ENCODE measurements at regions not wholly inside any gene's neighbourhood (a gene's known extent, or its start where the extent isn't known, plus 50 kb on each side); places are given as distances from the start of the nearest gene placed in this dataset.

DNA sequence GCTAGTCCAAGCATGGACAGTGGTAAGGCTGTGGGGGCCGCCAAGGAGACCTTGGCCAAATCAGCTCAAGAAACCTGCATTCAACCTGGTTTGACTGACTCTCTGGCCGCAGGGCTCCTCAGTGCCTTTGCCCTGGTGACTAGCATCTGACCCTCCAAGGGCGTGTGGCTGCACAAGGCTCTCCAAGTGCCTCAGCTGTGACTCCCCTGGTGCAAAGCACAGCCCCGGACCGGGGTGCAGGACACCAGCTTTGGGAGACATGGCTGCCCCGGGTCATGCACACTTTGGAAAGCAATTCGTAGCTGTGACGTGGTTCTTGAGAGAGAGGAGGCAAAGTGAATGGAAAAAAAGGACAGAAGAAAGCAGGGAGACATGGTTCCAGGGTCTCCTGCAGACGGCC lies 245.2 kb upstream of the IRX2 start:
- H3K27ac ChIP-seq (ENCODE audit: low read depth in 1 of 2, low read length in 2 of 2) = no peak overlapping the region
- no peaks in the 10 kb centered on the region for H3K27me3 ChIP-seq (ENCODE audit: control insufficient read depth in 2 of 2, insufficient read depth in 2 of 2, low read length in 2 of 2)
- Mint-ChIP-seq H3K36me3 (no peaks in the 10 kb centered on the region), H3K9me3 (peaks cover 1 to 30% (median 9%) of the 10 kb centered on the region in 7 donors), H3K27ac (no peak overlapping the region), H3K4me3 (no peak overlapping the region), H3K27me3 (ENCODE audit: low read depth in 3 of 3) (peaks cover 0 to 2% (median 0%) of the 10 kb centered on the region in 3 donors), H3K4me1 (no peaks in the 10 kb centered on the region)
- no peak overlapping the region for H3K9ac ChIP-seq (ENCODE audit: insufficient read depth, low read length, poor library complexity, severe bottlenecking)
- H3K9me3 ChIP-seq (replicated peaks in 1 of 2; ENCODE audit: control insufficient read depth in 1 of 2, insufficient read depth in 1 of 2, low read length in 2 of 2) = peaks cover 2 to 40% of the 10 kb centered on the region in 2 donors
- H3K4me1 ChIP-seq (ENCODE audit: control insufficient read depth in 1 of 2, insufficient read depth in 2 of 2, low read length in 2 of 2) = no peaks in the 10 kb centered on the region
- intact Hi-C loops (cut with micrococcal nuclease) = no loop called here
- 85% methylated on average over 7 of the region's 9 CpGs for WGBS (ENCODE audit: insufficient coverage)
- no peak overlapping the region for H3K4me3 ChIP-seq (replicated peaks in 1 of 3; ENCODE audit: low read depth in 2 of 3, low read length in 3 of 3)
- TF ChIP-seq, protein P1, sequence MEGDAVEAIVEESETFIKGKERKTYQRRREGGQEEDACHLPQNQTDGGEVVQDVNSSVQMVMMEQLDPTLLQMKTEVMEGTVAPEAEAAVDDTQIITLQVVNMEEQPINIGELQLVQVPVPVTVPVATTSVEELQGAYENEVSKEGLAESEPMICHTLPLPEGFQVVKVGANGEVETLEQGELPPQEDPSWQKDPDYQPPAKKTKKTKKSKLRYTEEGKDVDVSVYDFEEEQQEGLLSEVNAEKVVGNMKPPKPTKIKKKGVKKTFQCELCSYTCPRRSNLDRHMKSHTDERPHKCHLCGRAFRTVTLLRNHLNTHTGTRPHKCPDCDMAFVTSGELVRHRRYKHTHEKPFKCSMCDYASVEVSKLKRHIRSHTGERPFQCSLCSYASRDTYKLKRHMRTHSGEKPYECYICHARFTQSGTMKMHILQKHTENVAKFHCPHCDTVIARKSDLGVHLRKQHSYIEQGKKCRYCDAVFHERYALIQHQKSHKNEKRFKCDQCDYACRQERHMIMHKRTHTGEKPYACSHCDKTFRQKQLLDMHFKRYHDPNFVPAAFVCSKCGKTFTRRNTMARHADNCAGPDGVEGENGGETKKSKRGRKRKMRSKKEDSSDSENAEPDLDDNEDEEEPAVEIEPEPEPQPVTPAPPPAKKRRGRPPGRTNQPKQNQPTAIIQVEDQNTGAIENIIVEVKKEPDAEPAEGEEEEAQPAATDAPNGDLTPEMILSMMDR (IDR thresholded peaks at IDR 0.05) = no peak
- no peaks in the 10 kb centered on the region for H3K36me3 ChIP-seq (replicated peaks in 1 of 2; ENCODE audit: control insufficient read depth in 1 of 2, insufficient read depth in 2 of 2, low read length in 2 of 2)
- no peaks in the 10 kb centered on the region for H3K79me2 ChIP-seq (ENCODE audit: insufficient read depth, low read length)
- H4K20me1 ChIP-seq (ENCODE audit: insufficient read depth, low read length) = no peaks in the 10 kb centered on the region
- no peak overlapping the region for H2AFZ ChIP-seq (ENCODE audit: insufficient read depth, low read depth, low read length, poor library complexity, severe bottlenecking)
- no peak overlapping the region for H3K4me2 ChIP-seq (replicated peaks; ENCODE audit: extremely low read depth, low read length, poor library complexity, severe bottlenecking)
- DNase-seq = no peak

DNA sequence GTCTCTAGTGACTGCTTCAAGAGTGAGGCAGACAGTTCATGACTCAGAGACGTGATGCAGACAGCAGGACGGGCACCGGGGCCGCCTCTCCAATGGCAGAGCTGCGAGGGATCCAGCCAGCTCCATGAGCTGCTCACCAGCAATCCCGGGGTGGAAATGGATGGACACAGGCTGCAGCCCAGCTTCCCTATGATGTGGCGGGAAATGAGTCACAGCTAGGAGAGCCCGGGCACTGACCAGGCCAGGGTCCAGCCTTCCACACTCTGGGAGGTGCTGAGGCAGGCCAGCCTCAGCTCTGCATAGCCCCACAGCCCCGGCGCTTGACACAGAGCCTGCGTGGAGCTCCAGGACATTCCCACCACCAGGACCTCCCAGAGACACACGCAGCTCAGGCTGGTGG lies 244.8 kb upstream of the IRX2 start:
- Mint-ChIP-seq H3K27ac (no peak overlapping the region), H3K36me3 (no peaks in the 10 kb centered on the region), H3K9me3 (peaks cover 1 to 29% (median 9%) of the 10 kb centered on the region in 7 donors), H3K4me3 (no peak overlapping the region), H3K4me1 (no peaks in the 10 kb centered on the region), H3K27me3 (ENCODE audit: low read depth in 3 of 3) (peaks cover 0 to 2% (median 0%) of the 10 kb centered on the region in 3 donors)
- no peak overlapping the region for H3K27ac ChIP-seq (ENCODE audit: low read depth in 1 of 2, low read length in 2 of 2)
- no peaks in the 10 kb centered on the region for H3K79me2 ChIP-seq (ENCODE audit: insufficient read depth, low read length)
- no peaks in the 10 kb centered on the region for H3K36me3 ChIP-seq (replicated peaks in 1 of 2; ENCODE audit: control insufficient read depth in 1 of 2, insufficient read depth in 2 of 2, low read length in 2 of 2)
- no peaks in the 10 kb centered on the region for H3K27me3 ChIP-seq (ENCODE audit: control insufficient read depth in 2 of 2, insufficient read depth in 2 of 2, low read length in 2 of 2)
- no peak for DNase-seq
- no peak overlapping the region for H3K4me3 ChIP-seq (replicated peaks in 1 of 3; ENCODE audit: low read depth in 2 of 3, low read length in 3 of 3)
- no peaks in the 10 kb centered on the region for H4K20me1 ChIP-seq (ENCODE audit: insufficient read depth, low read length)
- TF ChIP-seq, protein P1 (IDR thresholded peaks at IDR 0.05) = no peak
- 83% methylated on average over 12 of the region's 12 CpGs for WGBS (ENCODE audit: insufficient coverage)
- H3K9ac ChIP-seq (ENCODE audit: insufficient read depth, low read length, poor library complexity, severe bottlenecking) = no peak overlapping the region
- H3K4me2 ChIP-seq (replicated peaks; ENCODE audit: extremely low read depth, low read length, poor library complexity, severe bottlenecking) = no peak overlapping the region
- H2AFZ ChIP-seq (ENCODE audit: insufficient read depth, low read depth, low read length, poor library complexity, severe bottlenecking) = no peak overlapping the region
- intact Hi-C loops (cut with micrococcal nuclease) = no loop called here
- peaks cover 0 to 39% of the 10 kb centered on the region in 2 donors for H3K9me3 ChIP-seq (replicated peaks in 1 of 2; ENCODE audit: control insufficient read depth in 1 of 2, insufficient read depth in 1 of 2, low read length in 2 of 2)
- no peaks in the 10 kb centered on the region for H3K4me1 ChIP-seq (ENCODE audit: control insufficient read depth in 1 of 2, insufficient read depth in 2 of 2, low read length in 2 of 2)
